Subcutaneous abdominal adipose tissue (tissue), 5 donors: ENCODE measurements at regions not wholly inside any gene's neighbourhood (a gene's known extent, or its start where the extent isn't known, plus 50 kb on each side); places are given as distances from the start of the nearest gene placed in this dataset.
A peak's percentile ranks its signal among the peaks of the same experiment; 100 is the strongest.
"Not testable (repeated sequence)": the region's sequence is repeated elsewhere in the genome, so short reads cannot be mapped to it uniquely, and the experiment has no call there.

Experiments
- H3K27ac ChIP-seq: one replicate; pipeline ENCODE4 v1.7.0; 2013; ENCODE audit warnings: low read depth, mild to moderate bottlenecking, inconsistent platforms, low read length, moderate library complexity
- H3K27me3 ChIP-seq, 5 donors: one replicate each; pipeline ENCODE4 v1.7.0; 2013; ENCODE audit warnings: low read length in 5 of 5, inconsistent platforms in 1 of 5; ENCODE audit not compliant: control insufficient read depth in 5 of 5, insufficient read depth in 4 of 5
- H3K36me3 ChIP-seq, 5 donors: one replicate each; pipeline ENCODE4 v1.7.0; 2013; ENCODE audit warnings: low read length in 5 of 5; ENCODE audit not compliant: control insufficient read depth in 5 of 5, insufficient read depth in 5 of 5
- H3K4me1 ChIP-seq, 5 donors: one replicate each; pipeline ENCODE4 v1.7.0; 2013; ENCODE audit warnings: low read length in 5 of 5, mild to moderate bottlenecking in 3 of 5, moderate library complexity in 1 of 5; ENCODE audit not compliant: control insufficient read depth in 5 of 5, insufficient read depth in 5 of 5
- H3K4me3 ChIP-seq, 5 donors: one replicate each; pipeline ENCODE4 v1.7.0; 2013; ENCODE audit warnings: low read length in 5 of 5, low read depth in 1 of 5
- H3K9ac ChIP-seq, 5 donors: one replicate each; pipeline ENCODE4 v1.7.0; 2013; ENCODE audit warnings: low read length in 5 of 5, mild to moderate bottlenecking in 4 of 5, moderate library complexity in 3 of 5
- H3K9me3 ChIP-seq, 5 donors: one replicate each; pipeline ENCODE4 v1.7.0; 2013; ENCODE audit warnings: low read length in 5 of 5; ENCODE audit not compliant: control insufficient read depth in 5 of 5
- donor health status: healthy.
- donor health status: healthy.
- donor health status: healthy.
- donor health status: healthy.
- donor health status: healthy.

DNA sequence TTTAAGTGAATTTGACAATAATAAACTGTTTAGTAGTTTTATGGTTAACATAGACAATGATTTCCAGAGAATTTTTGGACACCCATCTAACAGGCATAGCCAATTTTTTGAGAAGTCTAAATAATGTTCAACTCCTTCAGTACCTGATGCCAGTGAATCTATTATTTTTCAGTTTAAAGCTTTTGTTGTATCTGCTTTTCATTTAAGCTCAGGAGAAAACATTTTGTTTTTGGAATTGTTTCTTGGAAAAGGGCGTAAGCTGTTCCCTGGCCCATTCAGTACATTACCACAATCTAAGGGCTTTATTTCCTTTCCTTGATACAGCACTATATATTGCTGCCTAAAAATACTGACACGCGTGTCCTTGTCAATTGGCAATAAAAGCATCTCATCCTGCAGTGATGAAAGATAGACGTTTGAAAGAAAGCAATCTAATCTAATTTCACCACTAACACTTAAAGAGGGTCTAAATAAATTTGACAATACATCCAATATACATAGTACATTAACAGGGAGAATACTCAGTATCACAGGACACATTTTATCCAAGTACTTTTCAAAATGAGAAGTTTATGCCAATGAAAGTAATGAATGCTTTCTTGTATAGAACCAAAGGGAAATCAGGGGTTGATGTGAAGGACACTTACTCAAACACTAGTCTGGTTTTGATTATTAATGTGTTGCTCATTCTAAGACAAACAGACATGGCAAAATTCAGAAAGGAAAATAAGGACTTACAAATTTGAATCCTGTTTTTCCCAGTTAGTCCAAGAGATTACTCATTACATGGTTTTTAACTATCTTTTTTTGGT is 104.2 kb upstream of the LGR5 start:
- Histone ChIP-seq H3K27me3 (no peaks in the 10 kb centered on the region), H3K9ac (no peak overlapping the region), H3K4me1 (peaks cover 0 to 4% (median 0%) of the 10 kb centered on the region in 5 donors), H3K4me3 (no peak overlapping the region), H3K9me3 (peaks cover 0 to 4% (median 3%) of the 10 kb centered on the region in 5 donors), H3K36me3 (no peaks in the 10 kb centered on the region), H3K27ac (no peak overlapping the region)

DNA sequence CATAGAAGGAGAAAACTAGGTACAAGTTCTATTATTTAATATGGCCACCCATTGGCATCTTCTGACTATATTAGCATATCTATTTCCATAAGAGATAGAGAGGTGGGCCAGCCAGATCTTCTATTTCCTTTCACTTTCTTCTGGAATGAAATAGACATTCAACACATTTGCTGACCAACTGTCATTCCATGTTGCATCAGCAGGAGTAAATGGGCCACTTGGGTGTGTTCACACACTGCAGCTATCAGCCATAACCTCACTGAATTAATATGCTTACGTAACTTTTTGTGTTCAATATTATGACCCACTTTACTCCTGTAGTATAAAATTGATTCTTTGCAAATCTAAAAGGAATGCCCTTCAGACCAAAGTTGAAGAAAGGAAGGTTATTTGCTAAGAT is 106.2 kb upstream of the LGR5 start:
- Histone ChIP-seq H3K9ac (no peak overlapping the region), H3K27ac (no peak overlapping the region), H3K9me3 (no peaks in the 10 kb centered on the region)

DNA sequence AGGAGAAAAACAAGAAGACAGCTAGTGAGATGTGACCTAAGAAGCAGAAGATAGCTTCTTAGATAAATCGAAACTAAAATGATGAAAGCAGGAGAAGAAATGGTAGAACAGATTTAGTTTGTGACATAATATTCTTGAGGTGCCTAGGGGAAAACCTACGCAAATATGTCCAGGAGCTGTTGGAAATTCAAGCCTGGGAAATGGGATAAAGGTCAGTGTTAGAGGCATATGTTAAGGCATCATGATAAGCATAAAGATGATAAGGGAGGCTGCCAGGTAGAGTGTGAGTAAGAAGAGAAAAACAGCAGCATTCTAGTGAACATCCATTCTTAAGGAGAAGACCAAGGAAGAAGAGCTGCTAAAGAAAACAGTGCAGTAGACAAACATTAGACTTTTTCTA is 109.6 kb upstream of the LGR5 start:
- Histone ChIP-seq H3K27me3 (no peaks in the 10 kb centered on the region), H3K9me3 (no peaks in the 10 kb centered on the region), H3K4me3 (no peak overlapping the region), H3K4me1 (peaks cover 0 to 4% (median 0%) of the 10 kb centered on the region in 5 donors), H3K36me3 (no peaks in the 10 kb centered on the region), H3K9ac (no peak overlapping the region), H3K27ac (no peak overlapping the region)

More for the DNA sequence above, 106.2 kb upstream of the LGR5 start:
- Histone ChIP-seq H3K4me1 (peaks cover 0 to 4% (median 0%) of the 10 kb centered on the region in 5 donors), H3K36me3 (no peaks in the 10 kb centered on the region), H3K4me3 (no peak overlapping the region), H3K27me3 (no peaks in the 10 kb centered on the region)

DNA sequence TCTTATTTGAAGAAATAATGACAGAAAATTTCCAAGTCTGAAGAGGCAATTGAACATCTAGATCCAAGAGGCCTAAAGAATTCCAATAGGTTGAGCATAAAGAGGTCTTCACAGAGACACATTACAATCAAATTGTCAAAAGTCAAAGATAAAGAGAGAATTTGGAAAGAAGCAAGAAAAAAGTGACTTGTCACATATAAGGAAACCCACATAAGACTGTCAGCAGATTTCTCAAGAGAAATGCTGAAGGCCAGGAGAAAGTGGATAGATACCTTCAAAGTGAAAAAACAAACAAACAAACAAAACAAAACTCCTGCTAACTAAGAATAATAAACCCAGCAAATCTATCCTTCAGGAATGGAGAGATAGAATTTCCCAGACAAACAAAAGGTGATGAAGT is 118.1 kb upstream of the LGR5 start:
- H3K36me3 ChIP-seq: no peaks in the 10 kb centered on the region
- H3K27me3 ChIP-seq: no peaks in the 10 kb centered on the region
- H3K9me3 ChIP-seq: peaks cover 12 to 25% (median 22%) of the 10 kb centered on the region in 5 donors
- no peaks in the 10 kb centered on the region for H3K4me1 ChIP-seq
- H3K9ac ChIP-seq: no peak overlapping the region
- peak overlapping the region in 1 of 5 donors; percentile 2 for H3K4me3 ChIP-seq
- H3K27ac ChIP-seq: no peak overlapping the region

GRCh38 chr12:71321130-71321529 is 118.5 kb upstream of the LGR5 start:
- Histone ChIP-seq H3K27me3 (no peaks in the 10 kb centered on the region), H3K36me3 (no peaks in the 10 kb centered on the region), H3K4me1 (no peaks in the 10 kb centered on the region), H3K4me3 (peak overlapping the region in 2 of 5 donors; percentile 2 to 11), H3K9me3 (peaks cover 12 to 25% (median 22%) of the 10 kb centered on the region in 5 donors), H3K27ac (no peak overlapping the region), H3K9ac (no peak overlapping the region)

GRCh38 chr12:71315328-71315985 is 124.1 kb upstream of the LGR5 start:
- Histone ChIP-seq H3K27ac (no peak overlapping the region), H3K4me3 (no peak overlapping the region), H3K27me3 (no peaks in the 10 kb centered on the region), H3K36me3 (no peaks in the 10 kb centered on the region), H3K9me3 (peaks cover 0 to 10% (median 5%) of the 10 kb centered on the region in 5 donors), H3K9ac (no peak overlapping the region), H3K4me1 (no peaks in the 10 kb centered on the region)

- no peak overlapping the region for H3K27ac ChIP-seq
- H3K9ac ChIP-seq: no peak overlapping the region
- H3K9me3 ChIP-seq: peaks cover 0 to 6% (median 0%) of the 10 kb centered on the region in 5 donors
- no peaks in the 10 kb centered on the region for H3K27me3 ChIP-seq
- H3K4me1 ChIP-seq: no peaks in the 10 kb centered on the region
- H3K4me3 ChIP-seq: no peak overlapping the region
- H3K36me3 ChIP-seq: no peaks in the 10 kb centered on the region
These were observed 126.7 kb upstream of the LGR5 start for GRCh38 chr12:71312768-71313403.

DNA sequence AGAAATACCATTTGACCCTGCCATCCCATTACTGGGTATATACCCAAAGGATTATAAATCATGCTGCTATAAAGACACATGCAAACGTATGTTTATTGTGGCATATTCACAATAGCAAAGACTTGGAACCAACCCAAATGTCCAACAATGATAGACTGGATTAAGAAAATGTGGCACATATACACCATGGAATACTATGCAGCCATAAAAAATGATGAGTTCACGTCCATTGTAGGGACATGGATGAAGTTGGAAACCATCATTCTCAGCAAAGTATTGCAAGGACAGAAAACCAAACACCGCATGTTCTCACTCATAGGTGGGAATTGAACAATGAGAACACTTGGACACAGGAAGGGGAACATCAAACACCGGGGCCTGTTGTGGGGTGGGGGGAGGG is 128.0 kb upstream of the LGR5 start:
- H3K36me3 ChIP-seq, H3K4me1 ChIP-seq, H3K4me3 ChIP-seq, H3K27ac ChIP-seq, H3K9ac ChIP-seq, H3K27me3 ChIP-seq, H3K9me3 ChIP-seq: not testable (repeated sequence)

DNA sequence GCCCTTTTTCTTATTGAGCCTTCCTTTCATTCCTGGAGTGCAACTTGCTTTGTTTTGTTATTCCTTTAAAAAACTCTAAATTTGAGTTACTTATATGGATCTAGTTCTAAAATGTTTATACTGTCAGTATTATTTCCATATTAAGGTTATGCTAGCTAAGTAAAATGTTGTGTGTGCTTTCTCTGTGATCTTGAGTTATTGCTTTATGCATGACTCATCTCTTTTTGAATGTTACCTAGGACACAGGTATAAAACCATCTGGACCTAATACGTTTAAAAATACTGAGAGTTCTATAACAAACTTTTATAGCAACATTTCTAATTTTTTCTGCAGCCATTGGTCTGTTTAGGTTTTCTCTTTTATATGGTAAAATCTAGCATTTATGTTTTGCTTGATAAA is 132.8 kb upstream of the LGR5 start:
- H3K27me3 ChIP-seq: no peaks in the 10 kb centered on the region
- no peak overlapping the region for H3K27ac ChIP-seq
- no peak overlapping the region for H3K4me3 ChIP-seq
- H3K36me3 ChIP-seq: no peaks in the 10 kb centered on the region
- no peaks in the 10 kb centered on the region for H3K9me3 ChIP-seq
- no peak overlapping the region for H3K9ac ChIP-seq
- no peaks in the 10 kb centered on the region for H3K4me1 ChIP-seq

DNA sequence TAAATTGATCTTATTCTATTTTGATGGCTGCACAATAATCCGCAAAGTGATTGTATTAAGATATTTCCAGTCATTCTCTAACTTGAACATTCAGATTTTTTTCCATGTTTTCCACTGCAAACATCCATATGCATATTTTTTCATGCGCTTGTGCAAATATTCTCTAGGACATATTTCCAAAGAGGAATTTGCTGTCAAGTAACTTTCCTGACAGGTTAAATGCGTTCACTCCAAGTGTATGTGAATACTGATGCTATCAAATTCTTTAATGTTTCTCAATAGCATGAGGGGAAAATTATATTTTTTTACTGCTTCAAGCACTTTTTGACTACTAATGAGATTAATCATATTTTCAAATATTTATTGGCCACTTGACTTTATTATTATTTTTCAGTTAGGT is 135.3 kb upstream of the LGR5 start:
- H3K4me3 ChIP-seq: no peak overlapping the region
- H3K27ac ChIP-seq: no peak overlapping the region
- H3K27me3 ChIP-seq: no peaks in the 10 kb centered on the region
- no peaks in the 10 kb centered on the region for H3K9me3 ChIP-seq
- H3K9ac ChIP-seq: no peak overlapping the region
- no peaks in the 10 kb centered on the region for H3K4me1 ChIP-seq
- no peaks in the 10 kb centered on the region for H3K36me3 ChIP-seq
